Panc1 (cell line): ENCODE measurements at regions not wholly inside any gene's neighbourhood (a gene's known extent, or its start where the extent isn't known, plus 50 kb on each side); places are given as distances from the start of the nearest gene placed in this dataset.

Experiments used
- ATAC-seq: fragments of 200-7000 bp; cut with Tn5 transposase; 2 replicates; pipeline ENCODE4 v1.9.1; 2020; ENCODE audit warnings: mild to moderate bottlenecking, moderate library complexity
- BruUV-seq: library from RNA; stranded (reverse); fragments of 400-500 nt; replicated peaks from 2 replicates; lab custom pipeline; 2021; lab: Mats Ljungman, UMichigan
- CTCF ChIA-PET: fragments of 300-600 bp; sonication (Branson Sonifier 250); formaldehyde crosslinking; loops from one replicate; lab custom pipeline; 2022; ENCODE audit warnings: antibody characterized with exemption; lab: Charles Lee
- POLR2A ChIA-PET: fragments of 300-600 bp; sonication (Branson Sonifier 250); formaldehyde crosslinking; loops from one replicate; lab custom pipeline; 2022; ENCODE audit warnings: antibody characterized with exemption; lab: Charles Lee
- DNase-seq: peaks from one replicate; pipeline ENCODE4 v3.0.0-alpha.2; 2010; ENCODE audit warnings: low read depth, low spot score
- H3K27ac ChIP-seq: 2 replicates; pipeline ENCODE4 v1.5.1; 2011; ENCODE audit warnings: mild to moderate bottlenecking, low read length, inconsistent platforms
- H3K27me3 ChIP-seq: fragments of 200-500 bp; sonication (Bioruptor generic); 2 replicates; pipeline ENCODE4 v1.6.0; 2014; ENCODE audit warnings: low read length, inconsistent platforms; ENCODE audit not compliant: control insufficient read depth, insufficient read depth
- H3K36me3 ChIP-seq: fragments of 200-500 bp; sonication (Bioruptor generic); 2 replicates; pipeline ENCODE4 v1.5.1; 2014; ENCODE audit warnings: inconsistent platforms, mild to moderate bottlenecking, low read length, moderate library complexity; ENCODE audit not compliant: control insufficient read depth, insufficient read depth
- H3K4me1 ChIP-seq: 2 replicates; pipeline ENCODE4 v1.5.1; 2011; ENCODE audit warnings: inconsistent platforms, mild to moderate bottlenecking, low read length, moderate library complexity; ENCODE audit not compliant: control insufficient read depth, insufficient read depth
- H3K4me3 ChIP-seq, 2 experiments: 2 replicates each; pipeline ENCODE4 v1.5.1; 2011 to 2012; ENCODE audit warnings: low read depth in 2 of 2, low read length in 2 of 2, mild to moderate bottlenecking in 2 of 2, inconsistent platforms in 1 of 2, moderate library complexity in 1 of 2
- H3K9me3 ChIP-seq: fragments of 200-500 bp; sonication (Bioruptor generic); 2 replicates; pipeline ENCODE4 v1.5.1; 2014; ENCODE audit warnings: low read depth, mild to moderate bottlenecking, inconsistent platforms, low read length, moderate library complexity; ENCODE audit not compliant: control insufficient read depth, insufficient read depth
- CTCF ChIP-seq: fragments of 450-650 bp; IDR thresholded peaks from 2 replicates; pipeline ENCODE4 v1.5.1; 2017; ENCODE audit warnings: mild to moderate bottlenecking
- POLR2AphosphoS5 ChIP-seq: IDR thresholded peaks from 2 replicates; pipeline ENCODE4 v1.6.1; 2012; ENCODE audit warnings: mild to moderate bottlenecking, low read depth, low read length, moderate library complexity
- REST ChIP-seq, 2 experiments: IDR thresholded peaks; 2 replicates each; pipeline ENCODE4 v1.6.1; 2011 to 2012; ENCODE audit warnings: low read depth in 2 of 2, control low read depth in 1 of 2, low read length in 1 of 2, mild to moderate bottlenecking in 1 of 2, moderate library complexity in 1 of 2; ENCODE audit not compliant: insufficient read depth in 1 of 2
- SIN3A ChIP-seq: IDR thresholded peaks from 2 replicates; pipeline ENCODE4 v1.6.1; 2012; ENCODE audit warnings: low read depth, mild to moderate bottlenecking, low read length, moderate library complexity, borderline replicate concordance; ENCODE audit not compliant: insufficient read depth
- TCF7L2 ChIP-seq: IDR thresholded peaks from 2 replicates; pipeline ENCODE4 v1.6.1; 2011; ENCODE audit warnings: mild to moderate bottlenecking, low read depth, low read length, inconsistent platforms
- in situ Hi-C: cut with HindIII; loops from 2 replicates; pipeline ENCODE4 v1.10.0; 2016; ENCODE audit warnings: low sequenced_read_pairs, low pct_unique_long_range_greater_than_20kb
- intact Hi-C: fragments of 100-400 bp; cut with micrococcal nuclease; formaldehyde crosslinking; loops from one replicate; pipeline ENCODE4 v1.10.0; 2022; ENCODE audit not compliant: unreplicated experiment

- ATAC-seq (no peak), DNase-seq (no peak)
- in situ Hi-C loops = no loop called here
- Histone ChIP-seq H3K4me3 (no peak overlapping the region), H3K9me3 (no peaks in the 10 kb centered on the region), H3K36me3 (no peaks in the 10 kb centered on the region), H3K4me1 (no peaks in the 10 kb centered on the region), H3K27ac (no peak overlapping the region), H3K27me3 (no peaks in the 10 kb centered on the region)
- BruUV-seq = no TSS peak
- TF ChIP-seq REST (IDR thresholded peaks at IDR 0.05; ENCODE audit: insufficient read depth in 1 of 2, low read depth in 2 of 2, low read length in 1 of 2) = no peak
- no peak for TF ChIP-seq TCF7L2
- TF ChIP-seq SIN3A = no peak
- no peak for TF ChIP-seq CTCF
- TF ChIP-seq POLR2AphosphoS5 = no peak
- intact Hi-C loops = no loop called here
- POLR2A ChIA-PET = no interaction called here
- CTCF ChIA-PET = no interaction called here
These were observed 1533.3 kb upstream of the WWC1 start for GRCh38 chr5:166758151-166758550.

DNA sequence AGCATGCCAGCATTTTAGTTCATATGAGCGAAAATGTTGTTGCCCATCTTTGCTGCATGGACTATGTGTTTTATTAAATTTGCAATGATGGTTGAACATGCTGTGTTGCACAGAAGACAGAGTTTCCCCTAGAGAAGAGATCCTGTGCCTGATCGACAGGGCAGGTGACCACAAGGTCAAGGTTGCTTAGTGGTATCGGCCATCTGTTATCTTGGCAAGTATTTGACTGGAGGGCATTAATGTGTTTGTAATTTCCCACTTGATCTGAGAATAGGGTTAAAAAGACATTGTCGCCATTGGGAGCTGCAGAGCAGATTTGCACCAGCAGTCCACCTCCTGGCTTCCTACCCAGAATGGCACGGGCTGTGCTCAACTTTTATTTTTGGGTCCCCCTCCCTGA, 1523.6 kb upstream of the WWC1 start:
- intact Hi-C loops (no loop called here), in situ Hi-C loops (no loop called here)
- H3K36me3 ChIP-seq = no peaks in the 10 kb centered on the region
- ChIA-PET POLR2A (no interaction called here), CTCF (no interaction called here)
- ATAC-seq (no peak), DNase-seq (no peak)
- H3K27me3 ChIP-seq = no peaks in the 10 kb centered on the region
- H3K27ac ChIP-seq = no peak overlapping the region
- no peaks in the 10 kb centered on the region for H3K9me3 ChIP-seq
- no TSS peak for BruUV-seq
- TF ChIP-seq POLR2AphosphoS5 (no peak), TCF7L2 (no peak), REST (IDR thresholded peaks at IDR 0.05; ENCODE audit: insufficient read depth in 1 of 2, low read depth in 2 of 2, low read length in 1 of 2) (no peak), CTCF (no peak), SIN3A (no peak)
- H3K4me3 ChIP-seq = no peak overlapping the region
- H3K4me1 ChIP-seq = no peaks in the 10 kb centered on the region
